NCI-H524 (cell line): ENCODE measurements at regions not wholly inside any gene's neighbourhood (a gene's known extent, or its start where the extent isn't known, plus 50 kb on each side); places are given as distances from the start of the nearest gene placed in this dataset.
A peak's percentile ranks its signal among the peaks of the same experiment; 100 is the strongest.
"Not testable (repeated sequence)": the region's sequence is repeated elsewhere in the genome, so short reads cannot be mapped to it uniquely, and the experiment has no call there.

Source experiments
- DNase-seq, 2 experiments: peaks; one replicate each; lab custom pipeline; 2025; lab: John Stamatoyannopoulos, UW

- not testable (repeated sequence) for DNase-seq
Observed at GRCh38 chr4:104662269-104662668, 167.6 kb upstream of the CXXC4 start.

DNA sequence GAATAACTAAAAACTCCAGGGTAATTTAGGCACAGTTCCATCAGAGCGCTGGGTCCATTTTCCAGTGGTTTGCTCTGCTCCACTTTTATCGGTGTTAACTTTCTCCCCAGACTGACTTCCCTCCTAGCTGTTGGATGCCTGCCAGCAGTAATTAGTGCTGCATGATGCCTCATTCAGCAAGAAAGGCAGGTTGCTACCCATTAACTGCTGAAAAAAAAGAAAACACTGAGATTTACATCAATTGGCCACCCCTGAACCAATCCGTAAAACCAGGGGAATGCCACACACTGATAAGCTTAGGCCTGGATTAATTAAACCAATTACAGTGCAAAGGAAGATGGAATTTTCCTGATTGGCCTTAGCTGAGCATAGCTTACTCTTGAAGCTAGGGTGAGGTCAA lies 182.4 kb upstream of the CXXC4 start:
- peak; percentile 4 to 40 for DNase-seq

- no peak for DNase-seq
Observed at GRCh38 chr4:104682311-104682710, 187.6 kb upstream of the CXXC4 start.

DNA sequence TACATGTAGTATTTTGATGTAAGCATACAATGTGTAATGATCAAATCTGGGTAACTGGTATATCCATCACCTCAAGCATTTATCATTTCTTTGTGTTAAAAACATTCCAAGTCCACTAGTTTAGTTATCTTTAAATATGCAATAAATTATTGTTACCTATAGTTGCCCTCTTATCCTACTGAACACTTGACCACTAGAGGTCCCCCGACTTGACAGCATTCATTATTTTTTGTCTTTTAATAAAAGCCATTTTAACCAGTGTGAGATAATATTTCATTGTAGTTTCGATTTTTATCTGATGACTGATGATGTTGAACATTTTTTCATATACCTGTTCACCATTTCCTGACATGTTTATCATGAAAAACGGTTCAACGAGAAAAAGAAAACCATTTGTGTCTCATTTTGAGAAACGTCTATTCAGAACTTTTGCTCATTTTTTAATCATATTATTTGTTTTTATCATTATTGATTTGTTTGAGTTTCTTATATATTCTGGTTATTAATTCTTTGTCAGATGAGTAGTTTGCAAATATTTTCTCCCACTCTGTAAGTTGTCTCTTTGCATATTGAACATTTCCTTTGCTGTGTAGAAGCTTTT lies 199.0 kb upstream of the CXXC4 start:
- DNase-seq: no peak

GRCh38 chr4:104716584-104716983 lies 221.9 kb upstream of the CXXC4 start:
- no peak for DNase-seq

- DNase-seq: no peak
Observed at GRCh38 chr4:104719539-104720230, 225.0 kb upstream of the CXXC4 start.

DNA sequence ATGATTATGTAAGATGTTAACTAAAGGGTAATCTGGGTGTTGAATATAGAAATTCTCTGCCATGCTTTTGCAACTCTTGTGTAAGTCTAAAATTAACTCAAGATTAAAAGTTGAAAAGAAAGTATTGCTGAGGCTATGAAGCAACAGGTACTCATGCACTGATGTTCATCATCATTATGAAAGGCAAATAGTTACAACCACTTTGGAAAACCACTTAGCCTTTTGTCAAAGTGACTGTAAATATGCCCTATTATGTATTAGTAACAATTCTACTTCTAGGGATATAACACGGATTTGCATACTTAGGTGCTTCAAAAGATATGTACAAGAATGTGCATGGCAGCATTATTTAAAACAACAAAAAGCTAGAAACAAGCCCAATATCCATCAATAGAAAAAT lies 227.8 kb upstream of the CXXC4 start:
- DNase-seq: no peak

GRCh38 chr4:104726002-104726401 lies 231.3 kb upstream of the CXXC4 start:
- no peak for DNase-seq

GRCh38 chr4:104727643-104728042 lies 232.9 kb upstream of the CXXC4 start:
- no peak for DNase-seq

GRCh38 chr4:104728380-104729122 lies 233.9 kb upstream of the CXXC4 start:
- DNase-seq: no peak

DNA sequence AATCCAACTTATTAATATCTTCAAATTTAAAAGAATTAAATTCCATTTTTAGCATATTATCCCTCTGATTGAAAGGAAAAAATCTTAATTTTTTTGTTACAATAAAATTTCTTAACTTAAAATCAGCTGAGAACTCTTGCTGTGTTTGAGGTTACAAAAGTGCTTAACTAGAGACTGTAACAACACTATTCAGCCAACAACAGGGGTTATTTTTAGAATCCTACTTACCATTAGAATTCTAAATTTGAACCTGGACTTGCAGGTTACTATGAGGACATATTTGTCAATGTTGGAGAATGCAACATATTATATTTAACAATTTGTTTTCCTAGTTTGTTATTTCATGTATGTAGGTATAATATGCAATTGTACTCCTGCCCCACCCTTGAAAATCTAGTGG lies 238.1 kb upstream of the CXXC4 start:
- no peak for DNase-seq

DNA sequence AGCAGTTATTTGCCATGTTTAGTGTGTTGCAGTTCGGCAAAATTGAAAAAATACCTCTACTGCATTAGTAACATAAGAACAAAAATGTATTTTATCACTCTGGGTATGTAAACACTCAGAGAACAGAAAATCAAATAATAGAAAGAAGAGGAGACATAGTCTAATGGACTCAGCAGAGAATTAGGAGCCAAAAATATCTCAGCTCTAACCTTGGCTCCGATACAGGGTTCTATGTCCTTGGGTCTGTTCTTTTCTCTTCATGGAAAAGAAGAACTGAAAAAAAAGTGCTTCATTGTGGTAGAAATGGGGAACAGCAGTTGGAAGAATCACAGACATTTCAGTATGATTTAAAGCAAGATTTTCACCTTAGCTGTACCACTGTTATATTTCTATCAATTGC lies 240.5 kb upstream of the CXXC4 start:
- DNase-seq: no peak

- no peak for DNase-seq
Observed at GRCh38 chr4:104740161-104740560, 245.5 kb upstream of the CXXC4 start.

- DNase-seq: no peak
Observed at GRCh38 chr4:104743215-104743653, 248.5 kb upstream of the CXXC4 start.

GRCh38 chr4:104747635-104748034 lies 252.9 kb upstream of the CXXC4 start:
- no peak for DNase-seq

DNA sequence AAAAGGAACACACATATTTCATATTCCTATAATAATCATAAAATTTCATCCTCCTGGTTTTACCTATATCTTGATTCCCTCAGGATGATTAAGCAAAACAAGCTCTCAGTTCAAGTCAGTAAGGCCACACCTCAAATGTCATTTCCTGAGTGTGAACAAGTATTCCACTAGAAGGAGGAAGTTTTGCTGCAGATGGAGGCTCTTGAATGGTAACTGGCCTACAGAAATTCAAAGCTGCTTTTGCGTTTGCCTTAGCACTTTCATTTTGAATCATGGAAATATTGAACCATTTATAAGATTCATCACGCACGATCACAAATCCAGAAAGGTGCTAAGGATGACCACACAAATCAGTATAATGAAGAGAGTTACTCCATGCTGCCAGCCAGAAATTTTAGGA lies 254.4 kb upstream of the CXXC4 start:
- no peak for DNase-seq

GRCh38 chr4:104750008-104750407 lies 255.3 kb upstream of the CXXC4 start:
- DNase-seq: no peak

DNA sequence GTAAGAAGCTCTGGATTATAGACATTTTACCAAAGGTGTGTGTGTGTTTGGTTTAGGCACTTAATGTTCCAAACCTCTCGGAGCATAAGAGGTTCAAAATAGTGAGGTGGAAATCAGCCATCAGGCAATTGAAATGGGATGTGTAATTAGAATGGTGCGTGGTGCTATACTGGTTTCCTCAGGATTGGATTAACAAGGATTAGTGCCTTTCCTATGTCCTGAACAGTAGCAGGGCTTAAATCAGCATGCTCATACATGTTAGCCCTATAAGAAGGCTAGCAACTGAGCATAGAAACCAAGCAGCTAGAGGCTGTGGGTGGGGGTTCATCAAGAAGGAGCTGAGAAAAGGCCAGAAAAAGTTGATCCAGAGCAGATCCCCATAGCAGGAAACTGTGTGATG lies 256.8 kb upstream of the CXXC4 start:
- DNase-seq: peak in 1 of 2 experiments; percentile 41

DNA sequence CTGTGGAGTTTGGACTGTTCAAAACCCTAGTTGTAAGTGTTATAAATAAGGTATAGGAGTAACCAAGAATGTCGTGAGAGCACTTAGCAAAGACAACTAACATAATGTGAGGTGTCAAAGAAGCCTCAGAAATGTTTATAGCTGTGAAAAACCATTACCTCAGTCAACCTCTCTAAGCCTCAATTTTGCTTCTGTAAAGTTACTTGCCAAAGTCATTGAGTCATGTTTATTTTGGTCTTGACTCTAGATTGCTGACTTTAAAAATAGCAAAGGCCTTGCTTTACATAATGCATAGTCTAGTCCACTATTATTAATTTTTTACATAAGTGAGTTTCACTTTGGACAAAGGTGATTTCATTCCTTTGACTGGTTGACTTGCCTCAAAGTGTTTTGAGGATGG lies 257.6 kb upstream of the CXXC4 start:
- no peak for DNase-seq

DNA sequence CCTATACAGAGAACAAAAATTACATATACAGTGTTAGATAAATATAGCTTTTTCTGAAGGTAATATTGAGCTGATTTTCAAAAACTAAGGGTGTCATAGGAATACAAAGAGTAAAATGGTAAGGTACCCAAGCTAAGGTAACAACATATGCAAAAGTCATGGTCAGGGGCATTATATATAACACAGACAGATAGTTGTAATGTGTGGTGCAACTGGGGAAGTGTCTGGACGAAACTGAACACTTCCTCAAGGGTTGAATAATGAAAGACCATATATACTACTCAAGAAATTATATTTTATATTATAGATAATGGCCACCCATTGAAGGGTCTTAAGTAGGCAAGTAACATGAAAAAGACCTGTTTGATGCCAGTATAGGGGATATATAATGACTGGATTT lies 262.1 kb upstream of the CXXC4 start:
- DNase-seq: no peak

DNA sequence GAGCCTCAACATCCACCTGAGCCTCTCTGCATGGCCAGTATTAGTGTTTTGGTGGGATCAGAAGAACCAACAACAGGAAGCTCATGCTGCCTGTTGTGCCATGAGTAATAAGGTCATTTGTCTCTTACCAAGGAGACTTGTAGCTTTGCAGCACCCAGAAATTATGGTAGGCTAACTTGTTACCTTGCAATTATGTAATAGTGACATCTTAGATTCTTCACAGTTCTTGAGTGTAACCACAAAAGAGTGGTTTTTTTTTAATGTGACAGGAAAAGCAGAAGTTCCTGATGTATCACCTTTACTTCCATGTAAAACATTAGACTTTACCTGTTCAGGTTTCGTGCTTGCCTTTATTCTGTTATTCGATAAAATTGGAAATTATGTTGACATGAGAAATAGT lies 263.9 kb upstream of the CXXC4 start:
- DNase-seq: no peak

DNA sequence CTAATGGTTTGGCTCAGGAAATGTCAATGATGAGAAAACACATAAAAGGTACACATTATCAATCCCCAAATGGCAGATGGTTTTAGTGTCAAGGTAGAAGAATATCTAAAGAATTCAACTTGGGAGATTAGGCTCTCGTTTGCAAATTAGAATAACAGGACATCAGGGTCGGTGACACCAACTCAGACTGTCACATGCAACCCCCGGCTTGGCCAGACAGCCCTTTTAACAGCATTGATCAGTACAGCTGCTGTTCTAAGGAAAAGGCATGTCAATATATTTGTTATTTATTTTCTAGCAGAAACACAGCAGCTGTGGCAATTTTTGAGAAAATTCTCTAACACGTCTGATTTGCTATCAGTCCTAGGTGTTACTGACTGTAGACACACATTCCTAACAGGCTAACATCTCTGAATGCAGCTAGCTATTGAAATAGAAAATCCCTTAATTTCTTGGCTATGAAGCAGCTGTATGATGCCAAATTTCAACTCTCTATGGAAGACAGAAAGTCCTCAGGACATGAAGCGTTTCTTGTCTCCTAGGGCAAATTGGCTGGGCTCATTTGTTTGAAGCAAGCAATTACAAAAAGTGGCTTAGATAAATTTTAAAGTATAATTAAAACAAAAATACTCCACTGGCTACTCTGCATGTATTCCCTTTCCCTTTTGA lies 269.0 kb upstream of the CXXC4 start:
- DNase-seq: no peak

DNA sequence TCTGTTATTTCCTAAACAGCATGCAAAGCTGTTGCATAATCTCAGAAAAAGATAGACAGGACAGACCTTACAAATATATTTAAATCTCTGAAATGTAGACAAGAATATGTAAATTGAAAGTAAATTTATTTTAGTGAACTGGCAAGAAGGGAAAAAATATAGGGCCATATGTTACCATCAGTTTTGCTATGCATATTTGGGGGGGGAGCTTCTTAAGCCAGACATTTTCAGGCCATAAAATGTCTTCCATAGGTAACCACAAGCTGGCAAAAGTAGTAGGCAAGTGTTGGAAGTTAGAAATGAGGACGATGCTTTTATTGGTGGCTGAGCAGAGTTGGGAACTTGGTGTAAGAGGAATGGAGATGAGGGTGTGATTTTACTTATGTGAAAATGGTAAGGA lies 272.0 kb upstream of the CXXC4 start:
- no peak for DNase-seq
